Activated naive CD4-positive, alpha-beta T cell treated with anti-CD3 and anti-CD28 coated beads, Interleukin-2, amount 10 ng/mL, durations not matched to agents 7 days and 5 days (primary cell): ENCODE measurements at regions not wholly inside any gene's neighbourhood (a gene's known extent, or its start where the extent isn't known, plus 50 kb on each side); places are given as distances from the start of the nearest gene placed in this dataset.

Experiments
- CTCF ChIA-PET: fragments of 350-600 bp; sonication (Branson Sonifier 250); formaldehyde crosslinking; loops from one replicate; lab custom pipeline; 2021; ENCODE audit warnings: antibody characterized with exemption; lab: Charles Lee
- DNase-seq: peaks from one replicate; pipeline ENCODE4 v3.0.0-alpha.2; 2020
- H3K27ac Mint-ChIP-seq: one replicate; pipeline ENCODE4 v1.8.0; 2021; ENCODE audit warnings: mild to moderate bottlenecking, moderate library complexity, mixed read lengths
- H3K27me3 Mint-ChIP-seq: one replicate; pipeline ENCODE4 v1.8.0; 2021; ENCODE audit warnings: mild to moderate bottlenecking, mixed read lengths
- H3K36me3 Mint-ChIP-seq: one replicate; pipeline ENCODE4 v1.8.0; 2021; ENCODE audit warnings: mixed read lengths
- H3K4me1 Mint-ChIP-seq: one replicate; pipeline ENCODE4 v1.8.0; 2021; ENCODE audit warnings: mixed read lengths
- H3K4me3 Mint-ChIP-seq: one replicate; pipeline ENCODE4 v1.8.0; 2021; ENCODE audit warnings: mild to moderate bottlenecking, moderate library complexity, mixed read lengths
- H3K9me3 Mint-ChIP-seq: one replicate; pipeline ENCODE4 v1.8.0; 2021; ENCODE audit warnings: mixed read lengths

DNA sequence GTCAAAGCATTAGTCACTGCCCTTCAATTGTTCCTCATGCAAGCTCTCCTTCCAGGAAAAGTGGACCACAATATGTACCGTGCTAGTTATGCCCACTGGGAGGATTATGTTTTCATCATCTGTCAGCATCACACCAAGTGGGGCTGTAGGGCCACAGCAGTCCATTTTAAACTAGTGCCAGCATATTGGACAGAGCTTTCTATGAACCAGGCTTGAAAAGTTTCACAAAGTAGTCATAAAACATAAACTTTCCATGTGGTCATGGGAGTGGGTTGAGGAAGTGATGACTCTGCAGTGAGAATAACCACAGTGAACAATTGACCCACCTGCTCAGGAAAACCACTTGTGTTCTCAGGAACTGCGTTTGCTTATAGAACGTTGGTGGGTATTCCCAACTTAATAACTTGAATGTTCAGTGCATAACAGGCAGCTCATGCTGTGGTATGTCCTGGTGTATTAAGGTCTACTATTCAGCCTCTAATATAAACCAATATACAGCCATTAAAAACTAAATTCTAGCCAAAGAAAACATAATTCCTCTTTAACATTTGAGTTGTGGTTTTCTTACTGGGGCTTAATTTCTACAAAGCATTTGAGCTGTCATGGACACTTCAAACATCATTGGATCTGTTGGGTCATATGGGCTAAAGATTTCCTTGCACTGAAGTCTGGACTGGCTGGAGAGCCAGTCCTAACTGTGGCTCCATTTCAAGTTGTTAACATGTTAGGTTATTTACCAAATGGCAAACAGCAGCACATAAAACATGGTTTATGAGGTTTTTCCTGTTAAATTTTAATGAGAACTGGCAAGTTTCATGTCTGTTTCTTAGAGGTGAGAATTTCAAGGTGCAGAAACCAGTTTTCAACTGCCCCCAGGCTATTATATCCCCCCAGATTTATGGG is 274.1 kb downstream of the OTOL1 start:
- H3K27me3 Mint-ChIP-seq = no peaks in the 10 kb centered on the region
- CTCF ChIA-PET = no interaction called here
- H3K9me3 Mint-ChIP-seq = no peaks in the 10 kb centered on the region
- no peak overlapping the region for H3K4me3 Mint-ChIP-seq
- DNase-seq = no peak
- no peak overlapping the region for H3K27ac Mint-ChIP-seq
- H3K36me3 Mint-ChIP-seq = no peaks in the 10 kb centered on the region
- no peaks in the 10 kb centered on the region for H3K4me1 Mint-ChIP-seq

GRCh38 chr3:161781381-161781780 is 284.8 kb downstream of the OTOL1 start:
- peaks cover 4% of the 10 kb centered on the region for H3K9me3 Mint-ChIP-seq
- no peak overlapping the region for H3K4me3 Mint-ChIP-seq
- no peak for DNase-seq
- H3K36me3 Mint-ChIP-seq = no peaks in the 10 kb centered on the region
- no peak overlapping the region for H3K27ac Mint-ChIP-seq
- H3K27me3 Mint-ChIP-seq = no peaks in the 10 kb centered on the region
- CTCF ChIA-PET = no interaction called here
- no peaks in the 10 kb centered on the region for H3K4me1 Mint-ChIP-seq

GRCh38 chr3:161793194-161793930 is 296.8 kb downstream of the OTOL1 start:
- Mint-ChIP-seq H3K9me3 (no peaks in the 10 kb centered on the region), H3K36me3 (no peaks in the 10 kb centered on the region), H3K27ac (no peak overlapping the region), H3K4me3 (no peak overlapping the region), H3K4me1 (no peaks in the 10 kb centered on the region), H3K27me3 (no peaks in the 10 kb centered on the region)
- no peak for DNase-seq
- CTCF ChIA-PET = no interaction called here

GRCh38 chr3:161794551-161794950 is 297.9 kb downstream of the OTOL1 start:
- peaks cover under 1% of the 10 kb centered on the region for H3K9me3 Mint-ChIP-seq
- H3K27ac Mint-ChIP-seq = no peak overlapping the region
- H3K36me3 Mint-ChIP-seq = no peaks in the 10 kb centered on the region
- CTCF ChIA-PET = no interaction called here
- H3K27me3 Mint-ChIP-seq = no peaks in the 10 kb centered on the region
- H3K4me3 Mint-ChIP-seq = no peak overlapping the region
- no peaks in the 10 kb centered on the region for H3K4me1 Mint-ChIP-seq
- no peak for DNase-seq

GRCh38 chr3:161796312-161796711 is 299.7 kb downstream of the OTOL1 start:
- H3K36me3 Mint-ChIP-seq = no peaks in the 10 kb centered on the region
- H3K9me3 Mint-ChIP-seq = peaks cover 5% of the 10 kb centered on the region
- H3K4me3 Mint-ChIP-seq = no peak overlapping the region
- H3K4me1 Mint-ChIP-seq = no peaks in the 10 kb centered on the region
- H3K27ac Mint-ChIP-seq = no peak overlapping the region
- H3K27me3 Mint-ChIP-seq = no peaks in the 10 kb centered on the region
- CTCF ChIA-PET = no interaction called here
- DNase-seq = no peak

GRCh38 chr3:161796780-161797179 is 300.2 kb downstream of the OTOL1 start:
- H3K36me3 Mint-ChIP-seq = no peaks in the 10 kb centered on the region
- no peak for DNase-seq
- CTCF ChIA-PET = no interaction called here
- no peak overlapping the region for H3K27ac Mint-ChIP-seq
- H3K9me3 Mint-ChIP-seq = peaks cover 5% of the 10 kb centered on the region
- H3K27me3 Mint-ChIP-seq = no peaks in the 10 kb centered on the region
- H3K4me3 Mint-ChIP-seq = no peak overlapping the region
- no peaks in the 10 kb centered on the region for H3K4me1 Mint-ChIP-seq

DNA sequence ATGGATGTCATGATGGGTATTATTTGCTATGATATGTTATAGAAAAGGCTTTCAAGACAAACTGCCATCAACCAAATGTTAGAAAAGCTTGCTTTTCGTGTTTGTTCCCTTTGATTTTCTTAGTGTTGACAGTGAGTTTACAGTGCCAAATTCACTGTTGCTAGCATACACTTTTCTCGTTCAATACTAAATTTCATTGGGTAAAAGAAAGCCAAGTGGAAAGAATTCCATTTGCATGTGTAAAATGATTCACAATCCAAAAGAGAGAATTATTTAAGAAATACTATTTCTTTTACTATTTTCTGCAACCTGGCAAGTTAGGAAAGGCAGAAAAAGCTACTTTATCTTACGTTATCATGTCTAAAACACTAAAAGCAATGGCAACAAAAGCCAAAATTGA is 301.4 kb downstream of the OTOL1 start:
- Mint-ChIP-seq H3K4me1 (no peaks in the 10 kb centered on the region), H3K27me3 (no peaks in the 10 kb centered on the region), H3K36me3 (no peaks in the 10 kb centered on the region), H3K4me3 (no peak overlapping the region), H3K9me3 (peaks cover 5% of the 10 kb centered on the region), H3K27ac (no peak overlapping the region)
- CTCF ChIA-PET = no interaction called here
- DNase-seq = no peak

- no peaks in the 10 kb centered on the region for H3K27me3 Mint-ChIP-seq
- H3K27ac Mint-ChIP-seq = no peak overlapping the region
- H3K4me1 Mint-ChIP-seq = no peaks in the 10 kb centered on the region
- H3K9me3 Mint-ChIP-seq = peaks cover 5% of the 10 kb centered on the region
- no peak overlapping the region for H3K4me3 Mint-ChIP-seq
- CTCF ChIA-PET = no interaction called here
- no peak for DNase-seq
- no peaks in the 10 kb centered on the region for H3K36me3 Mint-ChIP-seq
Measured at GRCh38 chr3:161800985-161801559, 304.5 kb downstream of the OTOL1 start.

GRCh38 chr3:161818106-161818505 is 321.5 kb downstream of the OTOL1 start:
- Mint-ChIP-seq H3K27me3 (no peaks in the 10 kb centered on the region), H3K27ac (no peak overlapping the region), H3K36me3 (no peaks in the 10 kb centered on the region), H3K4me3 (no peak overlapping the region), H3K9me3 (no peaks in the 10 kb centered on the region), H3K4me1 (no peaks in the 10 kb centered on the region)
- CTCF ChIA-PET = no interaction called here
- no peak for DNase-seq

- Mint-ChIP-seq H3K4me1 (no peaks in the 10 kb centered on the region), H3K27ac (no peak overlapping the region), H3K4me3 (no peak overlapping the region), H3K27me3 (no peaks in the 10 kb centered on the region), H3K36me3 (no peaks in the 10 kb centered on the region), H3K9me3 (no peaks in the 10 kb centered on the region)
- CTCF ChIA-PET = no interaction called here
- DNase-seq = no peak
Measured at GRCh38 chr3:161821591-161821990, 325.0 kb downstream of the OTOL1 start.

- no peaks in the 10 kb centered on the region for H3K9me3 Mint-ChIP-seq
- CTCF ChIA-PET = no interaction called here
- no peak for DNase-seq
Measured at GRCh38 chr3:161822291-161822690, 325.7 kb downstream of the OTOL1 start.

GRCh38 chr3:161823910-161824309 is 327.3 kb downstream of the OTOL1 start:
- Mint-ChIP-seq H3K4me1 (no peaks in the 10 kb centered on the region), H3K27me3 (no peaks in the 10 kb centered on the region), H3K4me3 (no peak overlapping the region), H3K9me3 (no peaks in the 10 kb centered on the region), H3K27ac (no peak overlapping the region), H3K36me3 (no peaks in the 10 kb centered on the region)
- CTCF ChIA-PET = no interaction called here
- DNase-seq = no peak

More at GRCh38 chr3:161822291-161822690, 325.7 kb downstream of the OTOL1 start:
- H3K4me1 Mint-ChIP-seq = no peaks in the 10 kb centered on the region
- H3K27ac Mint-ChIP-seq = no peak overlapping the region
- H3K36me3 Mint-ChIP-seq = no peaks in the 10 kb centered on the region
- no peaks in the 10 kb centered on the region for H3K27me3 Mint-ChIP-seq
- no peak overlapping the region for H3K4me3 Mint-ChIP-seq

DNA sequence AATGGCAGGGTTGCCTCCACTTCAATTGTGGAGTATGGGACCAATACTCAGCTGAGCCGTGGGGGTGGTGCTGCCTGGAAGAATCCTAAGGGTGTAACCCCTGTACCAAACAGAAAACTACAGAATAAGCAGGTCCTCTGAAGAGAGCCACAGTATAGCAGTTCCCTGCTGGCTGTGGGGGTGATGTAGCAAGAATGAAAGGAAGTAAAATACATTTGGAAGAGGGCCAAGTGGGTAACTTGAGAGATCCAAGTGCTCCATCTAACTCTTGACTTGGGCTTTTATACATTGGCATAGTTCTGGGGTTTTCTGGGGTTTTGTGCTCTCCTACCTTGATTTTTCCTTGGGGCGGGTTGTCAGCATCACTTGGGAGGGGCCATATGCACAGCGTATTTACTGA is 341.4 kb downstream of the OTOL1 start:
- no peak for DNase-seq
- Mint-ChIP-seq H3K27me3 (no peaks in the 10 kb centered on the region), H3K36me3 (no peaks in the 10 kb centered on the region), H3K4me3 (no peak overlapping the region), H3K9me3 (peaks cover 7% of the 10 kb centered on the region), H3K4me1 (no peaks in the 10 kb centered on the region), H3K27ac (no peak overlapping the region)
- CTCF ChIA-PET = no interaction called here

- no peak overlapping the region for H3K27ac Mint-ChIP-seq
- H3K27me3 Mint-ChIP-seq = no peaks in the 10 kb centered on the region
- DNase-seq = no peak
- H3K9me3 Mint-ChIP-seq = no peaks in the 10 kb centered on the region
- CTCF ChIA-PET = no interaction called here
- H3K4me1 Mint-ChIP-seq = no peaks in the 10 kb centered on the region
- H3K36me3 Mint-ChIP-seq = no peaks in the 10 kb centered on the region
- no peak overlapping the region for H3K4me3 Mint-ChIP-seq
Measured at GRCh38 chr3:161848376-161848775, 351.8 kb downstream of the OTOL1 start.
